AG09309 (cell line): ENCODE measurements at regions not wholly inside any gene's neighbourhood (a gene's known extent, or its start where the extent isn't known, plus 50 kb on each side); places are given as distances from the start of the nearest gene placed in this dataset.

Experiments used
- DNase-seq: peaks from one replicate; pipeline ENCODE4 v3.0.0-alpha.2; 2010; ENCODE audit warnings: low read depth
- H3K4me3 ChIP-seq: 2 replicates; pipeline ENCODE4 v1.5.1; 2011; ENCODE audit warnings: mild to moderate bottlenecking, low read depth, low read length, moderate library complexity; ENCODE audit not compliant: control insufficient read depth
- TF ChIP-seq, protein P1 (sequence below): IDR thresholded peaks from 2 replicates; pipeline ENCODE4 v1.5.1; 2011; ENCODE audit warnings: mild to moderate bottlenecking, low read depth, low read length, inconsistent platforms; ENCODE audit not compliant: insufficient read depth, control insufficient read depth; ENCODE audit errors: missing control alignments

DNA sequence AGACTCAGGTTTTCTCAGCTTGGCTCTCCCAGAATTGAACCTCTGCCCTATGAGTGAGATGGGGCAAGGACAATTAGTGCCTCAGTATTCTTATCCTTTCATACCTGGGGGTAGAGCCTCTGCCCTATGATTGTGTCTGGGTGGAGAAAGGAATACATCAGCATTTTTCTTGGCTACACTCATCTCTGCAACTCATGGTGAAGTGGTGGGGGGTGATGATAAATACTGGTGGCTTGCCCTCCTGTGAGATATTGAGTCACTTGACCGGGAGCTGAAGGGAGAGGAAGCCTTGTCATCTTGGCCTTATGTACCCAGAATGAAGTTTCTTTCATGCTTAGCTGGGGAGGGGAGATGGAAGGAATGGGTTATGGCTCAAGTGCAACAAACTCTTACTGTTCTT, 71.3 kb upstream of the ENOX2 start:
- H3K4me3 ChIP-seq, result no peak overlapping the region
- TF ChIP-seq, protein P1, sequence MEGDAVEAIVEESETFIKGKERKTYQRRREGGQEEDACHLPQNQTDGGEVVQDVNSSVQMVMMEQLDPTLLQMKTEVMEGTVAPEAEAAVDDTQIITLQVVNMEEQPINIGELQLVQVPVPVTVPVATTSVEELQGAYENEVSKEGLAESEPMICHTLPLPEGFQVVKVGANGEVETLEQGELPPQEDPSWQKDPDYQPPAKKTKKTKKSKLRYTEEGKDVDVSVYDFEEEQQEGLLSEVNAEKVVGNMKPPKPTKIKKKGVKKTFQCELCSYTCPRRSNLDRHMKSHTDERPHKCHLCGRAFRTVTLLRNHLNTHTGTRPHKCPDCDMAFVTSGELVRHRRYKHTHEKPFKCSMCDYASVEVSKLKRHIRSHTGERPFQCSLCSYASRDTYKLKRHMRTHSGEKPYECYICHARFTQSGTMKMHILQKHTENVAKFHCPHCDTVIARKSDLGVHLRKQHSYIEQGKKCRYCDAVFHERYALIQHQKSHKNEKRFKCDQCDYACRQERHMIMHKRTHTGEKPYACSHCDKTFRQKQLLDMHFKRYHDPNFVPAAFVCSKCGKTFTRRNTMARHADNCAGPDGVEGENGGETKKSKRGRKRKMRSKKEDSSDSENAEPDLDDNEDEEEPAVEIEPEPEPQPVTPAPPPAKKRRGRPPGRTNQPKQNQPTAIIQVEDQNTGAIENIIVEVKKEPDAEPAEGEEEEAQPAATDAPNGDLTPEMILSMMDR, result no peak
- DNase-seq, result no peak

DNA sequence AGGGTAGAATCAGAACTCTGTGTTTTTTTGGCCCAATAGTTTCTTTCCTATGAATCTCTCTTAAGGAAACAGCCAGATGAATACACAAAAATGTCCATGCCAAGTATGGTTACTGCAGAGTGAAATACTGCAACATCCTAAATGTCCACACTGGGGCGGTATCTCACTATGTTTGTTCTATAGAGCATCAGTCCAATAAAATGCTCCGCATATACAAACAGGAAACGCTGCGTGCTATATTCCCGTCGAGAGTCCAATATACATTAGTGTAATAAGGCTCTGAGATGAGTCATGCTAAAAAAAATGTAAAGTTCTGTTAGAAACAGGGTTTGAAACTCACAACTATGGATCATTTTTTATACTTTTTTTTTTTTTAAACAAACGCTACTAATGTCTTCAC, 72.9 kb upstream of the ENOX2 start:
- peak; percentile 5 for DNase-seq
- TF ChIP-seq, protein P1, result peak; percentile 67
- no peak overlapping the region for H3K4me3 ChIP-seq

DNA sequence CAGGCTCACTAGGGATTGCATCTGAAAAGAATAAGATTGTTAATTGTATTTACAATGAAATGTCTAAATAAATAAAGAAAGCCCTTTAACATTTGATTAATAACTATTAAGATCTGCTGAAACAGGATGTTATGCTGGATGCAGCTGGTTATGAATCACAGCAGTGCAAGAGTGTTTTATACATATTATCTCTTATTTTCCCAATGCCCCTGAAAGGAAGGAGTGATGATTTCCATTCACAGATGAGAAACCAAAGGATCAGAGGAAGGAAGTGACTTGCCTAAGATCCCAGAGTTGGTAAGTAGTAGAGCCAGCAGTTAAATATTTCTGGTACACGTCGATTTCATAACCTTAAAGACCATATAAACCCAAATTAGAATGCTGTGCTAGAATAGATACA, 76.3 kb upstream of the ARHGAP36 start:
- TF ChIP-seq, protein P1, result no peak
- no peak for DNase-seq
- H3K4me3 ChIP-seq, result no peak overlapping the region

DNA sequence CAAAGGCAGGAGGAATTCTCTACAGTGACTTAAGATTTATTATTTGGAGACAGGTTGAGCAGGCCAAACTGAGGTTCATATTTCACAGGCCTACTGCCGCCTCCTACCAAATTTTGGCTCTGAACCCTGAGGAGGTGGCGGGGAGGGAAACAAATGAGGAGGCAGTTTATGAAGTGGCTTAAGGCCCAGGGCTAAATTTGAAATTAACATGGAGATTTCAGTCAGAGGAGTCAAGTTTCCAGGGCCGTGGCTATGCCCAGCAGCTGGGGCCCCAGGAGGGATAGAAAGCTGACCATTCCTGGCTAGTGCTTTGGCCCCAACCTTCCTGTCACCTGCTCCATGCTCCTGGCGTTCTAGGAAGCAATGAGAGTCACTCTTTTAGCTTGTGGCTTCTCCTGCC, 73.4 kb upstream of the ARHGAP36 start:
- H3K4me3 ChIP-seq, result no peak overlapping the region
- TF ChIP-seq, protein P1, result no peak

DNA sequence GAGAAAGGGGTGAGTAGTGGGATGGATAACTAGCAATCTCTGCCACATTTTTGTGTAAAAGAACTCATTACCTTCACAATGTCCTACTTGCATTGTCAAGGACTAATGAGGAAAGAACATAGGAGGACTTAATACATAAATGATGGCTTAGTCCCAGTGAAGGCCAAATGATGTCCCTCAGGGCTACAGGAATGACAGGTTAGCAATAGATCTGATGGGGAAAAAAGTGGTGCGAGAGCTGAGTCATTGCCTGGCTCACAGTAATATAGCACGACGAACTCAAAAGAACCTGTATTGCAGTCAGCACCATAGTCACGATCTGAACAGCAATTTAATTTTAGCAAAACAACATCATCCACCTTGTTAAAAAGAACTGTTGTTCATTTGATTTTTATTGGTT, 70.9 kb upstream of the ARHGAP36 start:
- no peak for DNase-seq
- TF ChIP-seq, protein P1, result no peak

More for the DNA sequence above, 73.4 kb upstream of the ARHGAP36 start:
- DNase-seq, result no peak

DNA sequence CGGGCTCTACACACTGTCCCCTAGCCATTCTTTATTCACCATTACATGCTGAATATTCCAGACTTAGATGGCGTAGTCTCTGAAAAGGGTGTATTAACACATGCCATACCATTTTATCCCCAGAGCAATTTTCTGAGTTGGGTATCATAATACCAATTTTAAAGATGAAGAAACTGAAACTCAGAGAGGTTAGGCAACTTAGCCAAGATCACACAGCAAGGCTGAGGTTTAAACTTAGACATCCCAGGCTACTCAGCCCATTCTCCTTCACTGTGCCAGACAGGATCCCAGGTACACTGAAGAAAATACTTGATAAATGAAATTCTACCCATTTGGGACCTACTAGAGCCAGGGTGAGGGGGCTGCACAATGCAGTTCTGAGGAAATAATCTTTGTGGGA, 67.4 kb upstream of the ARHGAP36 start:
- DNase-seq, result no peak
- TF ChIP-seq, protein P1, result no peak
- H3K4me3 ChIP-seq, result no peak overlapping the region

More for the DNA sequence above, 70.9 kb upstream of the ARHGAP36 start:
- no peak overlapping the region for H3K4me3 ChIP-seq

DNA sequence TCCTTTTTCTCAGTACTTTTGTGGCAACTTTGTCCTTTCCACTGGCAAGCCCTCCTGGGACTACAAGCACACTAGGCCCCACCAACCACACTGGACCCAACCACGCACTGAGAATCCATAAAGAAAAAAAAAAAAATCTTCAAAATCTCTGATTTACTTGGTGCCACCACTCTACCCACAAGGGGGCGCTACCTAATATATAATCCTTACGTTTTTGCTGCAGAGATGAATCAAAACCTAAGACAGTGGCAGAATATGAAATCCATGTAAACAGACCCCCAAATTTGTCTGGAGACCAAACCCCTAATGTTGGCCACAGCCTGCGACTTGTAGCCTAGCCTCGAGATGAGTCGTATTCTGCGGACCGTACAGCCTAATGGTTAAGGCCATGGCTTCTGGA, 63.5 kb upstream of the ARHGAP36 start:
- H3K4me3 ChIP-seq, result no peak overlapping the region
- DNase-seq, result no peak
- TF ChIP-seq, protein P1, result peak; percentile 60
